SK-N-MC (cell line): ENCODE measurements at regions not wholly inside any gene's neighbourhood (a gene's known extent, or its start where the extent isn't known, plus 50 kb on each side); places are given as distances from the start of the nearest gene placed in this dataset.

Experiments used
- EZH2 ChIP-seq: fragments of 200-600 bp; sonication (generic); IDR thresholded peaks from one replicate; pipeline ENCODE4 v1.6.1; 2017; ENCODE audit warnings: antibody characterized with exemption
- POLR2AphosphoS5 ChIP-seq: IDR thresholded peaks from 2 replicates; pipeline ENCODE4 v1.6.1; 2012; ENCODE audit warnings: mild to moderate bottlenecking, low read depth, low read length, borderline replicate concordance

- no peak for TF ChIP-seq EZH2
- no peak for TF ChIP-seq POLR2AphosphoS5
These were observed 144.9 kb upstream of the SYT1 start for GRCh38 chr12:78719721-78720120.
